OCI-LY7 (cell line): ENCODE measurements at regions not wholly inside any gene's neighbourhood (a gene's known extent, or its start where the extent isn't known, plus 50 kb on each side); places are given as distances from the start of the nearest gene placed in this dataset.

Source experiments
- BruUV-seq: library from RNA; stranded (reverse); fragments of 400-500 nt; replicated peaks from 2 replicates; lab custom pipeline; 2021; lab: Mats Ljungman, UMichigan
- CTCF ChIA-PET: fragments of 300-600 bp; sonication (Branson Sonifier 250); formaldehyde crosslinking; loops from one replicate; lab custom pipeline; 2022; ENCODE audit warnings: antibody characterized with exemption; ENCODE audit not compliant: unreplicated experiment; lab: Charles Lee
- POLR2A ChIA-PET: fragments of 300-600 bp; sonication (Branson Sonifier 250); formaldehyde crosslinking; loops from one replicate; lab custom pipeline; 2022; ENCODE audit warnings: antibody characterized with exemption; lab: Charles Lee
- DNase-seq: peaks from one replicate; pipeline ENCODE4 v3.0.0-alpha.2; 2015; ENCODE audit warnings: low spot score
- H2AFZ ChIP-seq: fragments of 200-600 bp; sonication (generic), shearing (Covaris generic); 2 replicates; pipeline ENCODE4 v1.6.1; 2014; ENCODE audit warnings: mild to moderate bottlenecking, antibody characterized with exemption, low read length, moderate library complexity
- H3K27ac ChIP-seq: fragments of 200-600 bp; sonication (generic); 2 replicates; pipeline ENCODE4 v1.5.1; 2014; ENCODE audit warnings: mixed run types, low read depth, mild to moderate bottlenecking, moderate library complexity, low read length, inconsistent platforms; ENCODE audit not compliant: poor library complexity, severe bottlenecking
- H3K36me3 ChIP-seq: fragments of 200-600 bp; sonication (generic); 2 replicates; pipeline ENCODE4 v1.6.1; 2014; ENCODE audit warnings: mild to moderate bottlenecking, antibody characterized with exemption, low read length, moderate library complexity, mixed read lengths; ENCODE audit not compliant: insufficient read depth
- H3K4me1 ChIP-seq: fragments of 200-600 bp; sonication (generic); 2 replicates; pipeline ENCODE4 v1.5.1; 2014; ENCODE audit warnings: mild to moderate bottlenecking, low read length; ENCODE audit not compliant: insufficient read depth, poor library complexity, severe bottlenecking
- H3K4me2 ChIP-seq: fragments of 200-600 bp; sonication (generic); 2 replicates; pipeline ENCODE4 v1.6.1; 2014; ENCODE audit warnings: mild to moderate bottlenecking, low read length
- H3K4me3 ChIP-seq: fragments of 200-600 bp; sonication (generic); 2 replicates; pipeline ENCODE4 v1.5.1; 2014; ENCODE audit warnings: mild to moderate bottlenecking, low read depth, low read length; ENCODE audit not compliant: poor library complexity, severe bottlenecking
- H3K79me2 ChIP-seq: fragments of 200-600 bp; sonication (generic); 2 replicates; pipeline ENCODE4 v1.6.1; 2016; ENCODE audit warnings: low read depth, mild to moderate bottlenecking, low read length, moderate library complexity, mixed read lengths; ENCODE audit not compliant: insufficient read depth
- H3K9me2 ChIP-seq: fragments of 200-600 bp; sonication (generic); 2 replicates; pipeline ENCODE4 v1.6.1; 2016; ENCODE audit warnings: mild to moderate bottlenecking, low read length, mixed read lengths; ENCODE audit not compliant: insufficient read depth
- H3K9me3 ChIP-seq: fragments of 200-600 bp; sonication (generic); 2 replicates; pipeline ENCODE4 v1.6.1; 2014; ENCODE audit warnings: mild to moderate bottlenecking, mixed run types, low read length, mixed read lengths
- H4K20me1 ChIP-seq: fragments of 200-600 bp; sonication (generic); 2 replicates; pipeline ENCODE4 v1.6.1; 2014; ENCODE audit warnings: mild to moderate bottlenecking, antibody characterized with exemption, low read length, moderate library complexity, mixed read lengths; ENCODE audit not compliant: insufficient read depth
- EZH2phosphoT487 ChIP-seq: fragments of 200-600 bp; sonication (generic); IDR thresholded peaks from 2 replicates; pipeline ENCODE4 v1.6.1; 2018; ENCODE audit warnings: low read depth, borderline replicate concordance, mild to moderate bottlenecking, mixed run types, antibody characterized with exemption, low read length, moderate library complexity, mixed read lengths
- intact Hi-C: fragments of 100-400 bp; cut with micrococcal nuclease; formaldehyde crosslinking; loops from one replicate; pipeline ENCODE4 v1.10.0; 2022; ENCODE audit not compliant: unreplicated experiment
- TF ChIP-seq, protein P1 (sequence below): fragments of 200-600 bp; sonication (generic); conservative IDR thresholded peaks from 2 replicates; pipeline ENCODE4 v1.5.1; 2014; ENCODE audit warnings: mild to moderate bottlenecking, antibody characterized with exemption, low read length, moderate library complexity, mixed read lengths

DNA sequence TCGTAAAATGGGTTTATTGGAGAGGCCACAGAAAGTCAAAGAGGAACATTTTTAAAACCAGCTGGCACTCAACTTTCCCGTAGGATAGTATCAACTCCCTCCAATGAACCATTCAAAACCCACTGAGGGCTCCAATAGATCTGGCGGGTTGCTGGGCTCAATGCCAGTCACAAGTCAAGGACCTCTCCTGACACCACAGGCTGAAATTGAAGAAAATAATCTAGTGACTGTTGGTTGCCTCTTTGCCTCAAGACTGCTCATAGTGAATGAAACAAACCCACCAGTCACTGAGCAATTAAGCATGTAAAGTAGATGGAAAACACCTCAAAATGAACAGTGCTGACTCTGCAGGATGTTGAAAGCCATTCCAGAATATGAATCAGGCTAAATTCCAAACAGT, 500.6 kb upstream of the AGTR1 start:
- Histone ChIP-seq H3K27ac (no peak overlapping the region), H2AFZ (no peak overlapping the region), H3K4me1 (no peaks in the 10 kb centered on the region), H3K36me3 (no peaks in the 10 kb centered on the region), H3K4me3 (no peak overlapping the region), H3K9me2 (no peaks in the 10 kb centered on the region), H3K4me2 (no peak overlapping the region), H3K9me3 (no peaks in the 10 kb centered on the region), H4K20me1 (no peaks in the 10 kb centered on the region), H3K79me2 (no peaks in the 10 kb centered on the region)
- DNase-seq, result no peak
- ChIA-PET CTCF (no interaction called here), POLR2A (interaction anchor here (0.7 kb wide), 1 partner anchor 940 kb away, joined by 3 read pairs; no protein-coding TSS in a partner anchor)
- no peak for TF ChIP-seq EZH2phosphoT487
- TF ChIP-seq, protein P1, sequence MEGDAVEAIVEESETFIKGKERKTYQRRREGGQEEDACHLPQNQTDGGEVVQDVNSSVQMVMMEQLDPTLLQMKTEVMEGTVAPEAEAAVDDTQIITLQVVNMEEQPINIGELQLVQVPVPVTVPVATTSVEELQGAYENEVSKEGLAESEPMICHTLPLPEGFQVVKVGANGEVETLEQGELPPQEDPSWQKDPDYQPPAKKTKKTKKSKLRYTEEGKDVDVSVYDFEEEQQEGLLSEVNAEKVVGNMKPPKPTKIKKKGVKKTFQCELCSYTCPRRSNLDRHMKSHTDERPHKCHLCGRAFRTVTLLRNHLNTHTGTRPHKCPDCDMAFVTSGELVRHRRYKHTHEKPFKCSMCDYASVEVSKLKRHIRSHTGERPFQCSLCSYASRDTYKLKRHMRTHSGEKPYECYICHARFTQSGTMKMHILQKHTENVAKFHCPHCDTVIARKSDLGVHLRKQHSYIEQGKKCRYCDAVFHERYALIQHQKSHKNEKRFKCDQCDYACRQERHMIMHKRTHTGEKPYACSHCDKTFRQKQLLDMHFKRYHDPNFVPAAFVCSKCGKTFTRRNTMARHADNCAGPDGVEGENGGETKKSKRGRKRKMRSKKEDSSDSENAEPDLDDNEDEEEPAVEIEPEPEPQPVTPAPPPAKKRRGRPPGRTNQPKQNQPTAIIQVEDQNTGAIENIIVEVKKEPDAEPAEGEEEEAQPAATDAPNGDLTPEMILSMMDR, result no peak
- intact Hi-C loops, result no loop called here
- no TSS peak for BruUV-seq

GRCh38 chr3:148202386-148202785, 495.3 kb upstream of the AGTR1 start:
- no TSS peak for BruUV-seq
- TF ChIP-seq EZH2phosphoT487, result no peak
- TF ChIP-seq, protein P1, result peak; percentile 52
- ChIA-PET CTCF (no interaction called here), POLR2A (no interaction called here)
- no peak overlapping the region for H3K4me3 ChIP-seq
- no peaks in the 10 kb centered on the region for H3K9me2 ChIP-seq
- no peaks in the 10 kb centered on the region for H3K4me1 ChIP-seq
- no peaks in the 10 kb centered on the region for H3K36me3 ChIP-seq
- no peaks in the 10 kb centered on the region for H3K79me2 ChIP-seq
- H4K20me1 ChIP-seq, result no peaks in the 10 kb centered on the region
- no peak overlapping the region for H3K4me2 ChIP-seq
- intact Hi-C loops, result no loop called here
- no peak overlapping the region for H2AFZ ChIP-seq
- H3K27ac ChIP-seq, result no peak overlapping the region
- DNase-seq, result peak; percentile 1
- H3K9me3 ChIP-seq, result no peaks in the 10 kb centered on the region

- H3K9me3 ChIP-seq, result no peaks in the 10 kb centered on the region
These were observed 494.2 kb upstream of the AGTR1 start for GRCh38 chr3:148203297-148204010.

More at GRCh38 chr3:148203297-148204010, 494.2 kb upstream of the AGTR1 start:
- no peak overlapping the region for H3K27ac ChIP-seq
- no peak overlapping the region for H2AFZ ChIP-seq
- CTCF ChIA-PET, result no interaction called here
- no peaks in the 10 kb centered on the region for H3K4me1 ChIP-seq
- no peak overlapping the region for H3K4me2 ChIP-seq
- H4K20me1 ChIP-seq, result no peaks in the 10 kb centered on the region
- no peaks in the 10 kb centered on the region for H3K36me3 ChIP-seq
- H3K79me2 ChIP-seq, result no peaks in the 10 kb centered on the region
- H3K4me3 ChIP-seq, result no peak overlapping the region
- POLR2A ChIA-PET, result interaction anchor here (0.5 to 1.1 kb wide), 3 partner anchors 11 to 1893 kb away, joined by 3 to 5 read pairs (median 3); no protein-coding TSS in a partner anchor
- intact Hi-C loops, result no loop called here
- DNase-seq, result no peak
- BruUV-seq, result no TSS peak
- no peak for TF ChIP-seq EZH2phosphoT487
- TF ChIP-seq, protein P1, result no peak
- no peaks in the 10 kb centered on the region for H3K9me2 ChIP-seq
